ENCODE measurements at regions not wholly inside any gene's neighbourhood (a gene's known extent, or its start where the extent isn't known, plus 50 kb on each side); places are given as distances from the start of the nearest gene placed in this dataset.

GRCh38 chr5:116848954-116849581, 274.4 kb upstream of the SEMA6A start:
- DNase-seq (ENCODE audit: low read depth), result no peak

GRCh38 chr5:116847960-116848359, 273.3 kb upstream of the SEMA6A start:
- no peak for DNase-seq (ENCODE audit: low read depth)

- no peak for DNase-seq (ENCODE audit: low read depth)
Observed at GRCh38 chr5:116844015-116844414, 269.4 kb upstream of the SEMA6A start.

- DNase-seq (ENCODE audit: low read depth), result no peak
Observed at GRCh38 chr5:116842514-116842961, 267.9 kb upstream of the SEMA6A start.

- DNase-seq (ENCODE audit: low read depth), result no peak
Observed at GRCh38 chr5:116841734-116842133, 267.1 kb upstream of the SEMA6A start.

GRCh38 chr5:116838011-116838536, 263.5 kb upstream of the SEMA6A start:
- no peak for DNase-seq (ENCODE audit: low read depth)

GRCh38 chr5:116834796-116835515, 260.3 kb upstream of the SEMA6A start:
- no peak for DNase-seq (ENCODE audit: low read depth)

GRCh38 chr5:116830079-116830478, 255.5 kb upstream of the SEMA6A start:
- no peak for DNase-seq (ENCODE audit: low read depth)

- no peak for DNase-seq (ENCODE audit: low read depth)
Observed at GRCh38 chr5:116827078-116827477, 252.5 kb upstream of the SEMA6A start.

- no peak for DNase-seq (ENCODE audit: low read depth)
Observed at GRCh38 chr5:116825486-116825885, 250.9 kb upstream of the SEMA6A start.

GRCh38 chr5:116824751-116825438, 250.3 kb upstream of the SEMA6A start:
- DNase-seq (ENCODE audit: low read depth), result no peak

GRCh38 chr5:116814626-116815385, 240.2 kb upstream of the SEMA6A start:
- no peak for DNase-seq (ENCODE audit: low read depth)

- DNase-seq (ENCODE audit: low read depth), result no peak
Observed at GRCh38 chr5:116813906-116814305, 239.3 kb upstream of the SEMA6A start.

GRCh38 chr5:116813356-116813755, 238.7 kb upstream of the SEMA6A start:
- no peak for DNase-seq (ENCODE audit: low read depth)

GRCh38 chr5:116810951-116811350, 236.3 kb upstream of the SEMA6A start:
- DNase-seq (ENCODE audit: low read depth), result no peak

- no peak for DNase-seq (ENCODE audit: low read depth)
Observed at GRCh38 chr5:116806836-116807235, 232.2 kb upstream of the SEMA6A start.

GRCh38 chr5:116799401-116799800, 224.8 kb upstream of the SEMA6A start:
- DNase-seq (ENCODE audit: low read depth), result no peak

- no peak for DNase-seq (ENCODE audit: low read depth)
Observed at GRCh38 chr5:116795189-116795588, 220.6 kb upstream of the SEMA6A start.

GRCh38 chr5:116789522-116789921, 214.9 kb upstream of the SEMA6A start:
- DNase-seq (ENCODE audit: low read depth), result no peak

GRCh38 chr5:116788851-116789403, 214.3 kb upstream of the SEMA6A start:
- DNase-seq (ENCODE audit: low read depth), result no peak

GRCh38 chr5:116787570-116787969, 212.9 kb upstream of the SEMA6A start:
- no peak for DNase-seq (ENCODE audit: low read depth)

- no peak for DNase-seq (ENCODE audit: low read depth)
Observed at GRCh38 chr5:116785106-116785505, 210.5 kb upstream of the SEMA6A start.

All from fibroblast of gingiva (primary cell).